Prostate gland (tissue), 2 donors: ENCODE measurements at regions not wholly inside any gene's neighbourhood (a gene's known extent, or its start where the extent isn't known, plus 50 kb on each side); places are given as distances from the start of the nearest gene placed in this dataset.

Experiments used
- DNase-seq: peaks from one replicate; pipeline ENCODE4 v3.0.0-alpha.2; 2019; ENCODE audit warnings: low spot score
- H3K27ac ChIP-seq, 2 donors: fragments of 200-600 bp; sonication (generic); 2 replicates each; pipeline ENCODE4 v1.5.1; 2017 to 2019
- H3K27me3 ChIP-seq: fragments of 200-600 bp; sonication (generic); replicated peaks from 2 replicates; pipeline ENCODE4 v1.5.1; 2019; ENCODE audit not compliant: insufficient read depth
- H3K36me3 ChIP-seq, 2 donors: fragments of 200-600 bp; sonication (generic); 1 replicate in 1 of 2; 2 replicates in 1 of 2; pipeline versions ENCODE4 v1.5.1 to v1.8.1; 2017 to 2019
- H3K4me1 ChIP-seq: fragments of 200-600 bp; sonication (generic); replicated peaks from 2 replicates; pipeline ENCODE4 v1.5.1; 2019
- H3K4me3 ChIP-seq, 2 donors: fragments of 200-600 bp; sonication (generic); 2 replicates each; pipeline ENCODE4 v1.5.1; 2017 to 2019
- H3K9me3 ChIP-seq: fragments of 200-600 bp; sonication (generic); 2 replicates; pipeline ENCODE4 v1.5.1; 2017
- CTCF ChIP-seq, 4 experiments: fragments of 200-600 bp in 2 of 4; fragments of 450-650 bp in 2 of 4; sonication (generic) in 2 of 4; IDR thresholded peaks; 1 replicate in 3 of 4; 2 replicates in 1 of 4; pipeline ENCODE4 v1.5.1; 2016 to 2019; ENCODE audit warnings: antibody characterized with exemption in 4 of 4, mild to moderate bottlenecking in 2 of 4, moderate library complexity in 2 of 4
- POLR2A ChIP-seq: fragments of 450-650 bp; IDR thresholded peaks from one replicate; pipeline ENCODE4 v1.6.1; 2016; ENCODE audit warnings: antibody characterized with exemption, mild to moderate bottlenecking
- POLR2AphosphoS5 ChIP-seq: sonication (generic); formaldehyde crosslinking; IDR thresholded peaks from one replicate; pipeline ENCODE4 v1.6.1; 2017; ENCODE audit warnings: antibody characterized with exemption
- WGBS: methylation state at CpG from one replicate; pipeline ENCODE4 v1.1.5; 2018; 5-methylcytosine and 5-hydroxymethylcytosine counted together
- intact Hi-C: fragments of 100-400 bp; cut with DNase I; formaldehyde crosslinking; loops from one replicate; pipeline ENCODE4 v1.14.2; 2022

- WGBS = 82% methylated on average over 2 of the region's 2 CpGs
- no peak overlapping the region for H3K4me3 ChIP-seq
- H3K36me3 ChIP-seq = no peaks in the 10 kb centered on the region
- intact Hi-C loops = no loop called here
- no peak overlapping the region for H3K27ac ChIP-seq
- H3K4me1 ChIP-seq = no peaks in the 10 kb centered on the region
- TF ChIP-seq CTCF (IDR thresholded peaks at IDR 0.05) (no peak), POLR2AphosphoS5 (no peak), POLR2A (no peak)
- no peak for DNase-seq
- H3K9me3 ChIP-seq = no peaks in the 10 kb centered on the region
- H3K27me3 ChIP-seq = no peaks in the 10 kb centered on the region
Observed at GRCh38 chrX:134747006-134747405, 50.0 kb downstream of the PABIR2 start.

GRCh38 chrX:134746410-134746785, 50.6 kb downstream of the PABIR2 start:
- intact Hi-C loops = no loop called here
- no peak overlapping the region for H3K4me3 ChIP-seq
- DNase-seq = no peak
- H3K4me1 ChIP-seq = no peaks in the 10 kb centered on the region
- H3K27ac ChIP-seq = no peak overlapping the region
- H3K27me3 ChIP-seq = no peaks in the 10 kb centered on the region
- TF ChIP-seq CTCF (IDR thresholded peaks at IDR 0.05) (no peak), POLR2A (no peak), POLR2AphosphoS5 (no peak)
- no peaks in the 10 kb centered on the region for H3K9me3 ChIP-seq
- H3K36me3 ChIP-seq = no peaks in the 10 kb centered on the region
- 74% methylated on average over 3 of the region's 3 CpGs for WGBS

GRCh38 chrX:134745636-134746409, 51.2 kb downstream of the PABIR2 start:
- TF ChIP-seq POLR2AphosphoS5 (no peak), CTCF (IDR thresholded peaks at IDR 0.05) (no peak), POLR2A (no peak)
- DNase-seq = no peak
- Histone ChIP-seq H3K4me1 (no peaks in the 10 kb centered on the region), H3K4me3 (no peak overlapping the region), H3K27ac (no peak overlapping the region), H3K27me3 (no peaks in the 10 kb centered on the region), H3K36me3 (no peaks in the 10 kb centered on the region), H3K9me3 (no peaks in the 10 kb centered on the region)
- intact Hi-C loops = no loop called here
- 81% methylated on average over 3 of the region's 3 CpGs for WGBS

- DNase-seq = no peak
- H3K4me3 ChIP-seq = no peak overlapping the region
- intact Hi-C loops = no loop called here
- no peaks in the 10 kb centered on the region for H3K36me3 ChIP-seq
- TF ChIP-seq POLR2AphosphoS5 (no peak), POLR2A (no peak), CTCF (IDR thresholded peaks at IDR 0.05) (no peak)
- H3K27me3 ChIP-seq = no peaks in the 10 kb centered on the region
- H3K27ac ChIP-seq = no peak overlapping the region
- no peaks in the 10 kb centered on the region for H3K9me3 ChIP-seq
- H3K4me1 ChIP-seq = no peaks in the 10 kb centered on the region
- 94% methylated on average over 1 of the region's 1 CpG for WGBS
Observed at GRCh38 chrX:134743091-134743490, 53.9 kb downstream of the PABIR2 start.

- TF ChIP-seq POLR2A (no peak), CTCF (IDR thresholded peaks at IDR 0.05) (no peak), POLR2AphosphoS5 (no peak)
- no peaks in the 10 kb centered on the region for H3K9me3 ChIP-seq
- H3K27ac ChIP-seq = no peak overlapping the region
- 97% methylated on average over 2 of the region's 2 CpGs for WGBS
- no peaks in the 10 kb centered on the region for H3K27me3 ChIP-seq
- no peak for DNase-seq
- no peak overlapping the region for H3K4me3 ChIP-seq
- H3K36me3 ChIP-seq = no peaks in the 10 kb centered on the region
- intact Hi-C loops = no loop called here
- H3K4me1 ChIP-seq = no peaks in the 10 kb centered on the region
Observed at GRCh38 chrX:134742573-134742972, 54.4 kb downstream of the PABIR2 start.
